Anterior cingulate cortex (tissue), 58 donors: ENCODE measurements at regions not wholly inside any gene's neighbourhood (a gene's known extent, or its start where the extent isn't known, plus 50 kb on each side); places are given as distances from the start of the nearest gene placed in this dataset.
A peak's percentile ranks its signal among the peaks of the same experiment; 100 is the strongest.

Source experiments
- DNase-seq, 58 donors: peaks; one replicate each; lab custom pipeline; 2025; lab: John Stamatoyannopoulos, UW

GRCh38 chr11:131223198-131223991 lies 147.0 kb upstream of the NTM start:
- DNase-seq = no peak

DNA sequence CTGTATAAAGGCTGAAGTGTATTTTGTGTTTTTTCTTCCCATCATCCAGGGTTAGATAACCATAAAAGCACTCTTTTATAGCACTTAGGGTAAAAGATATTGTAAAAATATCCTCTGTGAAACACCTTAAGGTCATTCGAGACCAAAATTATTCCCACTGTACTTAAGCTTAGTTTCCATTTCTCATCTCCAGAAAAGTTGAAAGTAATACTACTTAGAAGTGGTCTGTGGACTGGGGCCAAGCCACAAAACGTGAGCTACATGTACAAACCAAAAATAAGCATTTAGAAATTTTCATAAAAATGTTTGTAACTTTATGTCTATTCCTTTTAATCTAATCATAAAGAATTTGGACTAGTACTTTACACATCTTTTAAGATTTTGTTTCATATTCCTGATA lies 142.0 kb upstream of the NTM start:
- DNase-seq = no peak

GRCh38 chr11:131229221-131229620 lies 141.2 kb upstream of the NTM start:
- peak in 7 of 58 donors; percentile 6 to 35 (median 15) for DNase-seq

- no peak for DNase-seq
Observed at GRCh38 chr11:131231317-131231940, 139.0 kb upstream of the NTM start.

- DNase-seq = no peak
Observed at GRCh38 chr11:131232261-131232660, 138.2 kb upstream of the NTM start.

- DNase-seq = no peak
Observed at GRCh38 chr11:131234221-131234620, 136.2 kb upstream of the NTM start.

DNA sequence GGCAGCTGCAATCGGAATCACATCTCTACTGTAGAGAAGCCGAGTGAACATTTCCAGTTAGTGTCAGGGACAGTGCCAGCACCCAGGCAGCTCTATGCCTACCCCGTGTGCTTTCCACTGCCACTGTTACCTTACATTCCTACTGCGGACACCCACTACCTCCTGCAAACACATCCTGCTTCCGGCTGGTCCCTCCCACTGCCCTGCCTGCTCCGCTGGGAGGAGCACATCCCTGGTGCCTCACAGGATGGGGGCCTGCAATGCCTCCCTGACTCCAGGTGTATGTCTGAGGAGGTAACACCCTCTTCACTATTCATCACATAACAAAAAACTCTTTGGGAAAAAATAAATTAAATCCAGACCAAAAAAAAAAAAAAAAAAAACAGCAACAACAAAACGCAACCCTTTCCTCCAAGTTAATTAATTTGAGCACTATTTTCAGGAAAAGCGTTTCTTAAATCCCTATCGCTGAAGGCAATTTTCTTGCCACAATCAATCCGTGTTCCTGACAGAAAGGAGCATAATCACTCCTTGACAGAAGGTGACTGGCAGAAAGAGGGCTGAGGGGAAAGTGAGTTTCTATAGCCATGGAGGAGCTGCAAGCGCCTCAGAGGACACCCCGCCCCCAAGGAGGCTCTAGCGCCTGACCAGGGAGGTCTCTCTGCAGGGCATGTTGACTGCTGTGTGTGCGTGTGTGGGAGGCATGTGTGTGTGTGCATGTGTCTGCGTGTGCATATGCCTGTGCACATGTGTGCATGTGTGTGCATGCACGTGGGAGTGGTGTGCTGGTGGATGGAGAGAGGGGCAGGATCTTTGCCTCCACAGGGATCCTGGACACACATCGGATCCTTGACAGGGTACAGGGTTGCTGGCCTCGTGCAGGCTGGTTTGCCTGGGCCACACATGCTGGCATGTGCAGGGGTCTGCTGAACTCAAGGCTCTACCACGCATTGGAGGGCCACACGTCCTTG lies 134.8 kb upstream of the NTM start:
- no peak for DNase-seq

DNA sequence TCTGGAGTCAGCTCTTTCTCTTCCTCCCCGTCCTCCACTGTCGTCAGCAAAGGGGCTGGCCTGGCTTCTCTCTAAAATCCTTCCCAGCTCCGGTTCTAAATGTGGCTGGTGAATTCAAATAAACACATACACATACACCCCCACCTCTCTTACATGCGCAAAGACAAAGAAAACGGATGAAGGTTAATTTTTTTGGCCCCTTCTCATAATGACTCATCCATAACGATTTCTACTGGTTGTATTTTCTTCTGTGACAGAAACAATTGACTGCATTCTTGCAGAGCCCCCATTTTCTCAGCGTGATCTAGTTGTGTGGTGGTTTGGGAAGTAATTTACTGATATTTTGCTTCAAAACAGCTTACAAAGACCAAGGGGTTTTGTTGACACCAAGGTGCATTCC lies 130.0 kb upstream of the NTM start:
- no peak for DNase-seq

DNA sequence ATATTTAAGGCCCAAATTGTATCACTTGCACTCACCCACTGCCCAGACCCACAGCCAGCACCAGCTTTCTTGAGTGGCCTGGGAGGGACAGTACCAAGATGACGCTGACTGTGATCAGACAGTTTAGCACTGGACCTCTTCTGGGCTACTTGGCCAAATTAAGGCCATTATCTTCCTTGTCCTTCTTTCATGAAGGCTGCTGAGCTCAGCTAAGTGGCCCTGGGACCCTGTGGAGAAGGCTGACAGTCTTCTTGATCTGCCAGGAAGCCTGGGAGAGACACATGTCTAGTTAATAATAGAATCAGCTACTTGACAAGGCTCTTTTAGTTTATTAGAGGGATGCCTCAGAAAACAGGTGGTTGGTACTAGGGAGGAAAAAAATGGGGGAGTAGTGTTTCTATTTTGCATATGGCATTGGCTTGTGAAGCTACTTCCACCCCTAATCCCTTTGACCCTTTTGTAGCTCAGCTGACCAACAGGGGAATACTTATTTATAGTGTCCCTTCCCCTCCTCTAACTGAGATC lies 127.9 kb upstream of the NTM start:
- no peak for DNase-seq

DNA sequence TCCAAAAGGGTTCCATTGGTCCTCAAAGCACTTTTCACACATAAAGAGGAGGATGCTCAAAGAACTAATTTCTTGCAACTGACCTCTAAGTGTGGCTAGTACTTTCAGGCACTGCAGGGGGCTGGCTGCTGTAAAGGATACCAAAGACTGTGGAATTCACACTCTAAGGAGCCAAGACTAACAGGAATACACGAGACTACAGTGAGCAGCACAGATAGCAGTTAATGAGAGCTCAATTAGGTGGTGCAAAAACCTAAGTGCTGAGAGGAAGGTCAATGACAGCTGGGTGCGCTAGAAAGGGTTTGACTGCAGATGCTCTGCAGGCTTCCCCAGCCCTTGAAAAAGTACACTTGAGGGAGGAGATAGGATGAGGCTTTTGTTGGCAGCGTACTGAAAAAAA lies 124.3 kb upstream of the NTM start:
- DNase-seq = no peak

DNA sequence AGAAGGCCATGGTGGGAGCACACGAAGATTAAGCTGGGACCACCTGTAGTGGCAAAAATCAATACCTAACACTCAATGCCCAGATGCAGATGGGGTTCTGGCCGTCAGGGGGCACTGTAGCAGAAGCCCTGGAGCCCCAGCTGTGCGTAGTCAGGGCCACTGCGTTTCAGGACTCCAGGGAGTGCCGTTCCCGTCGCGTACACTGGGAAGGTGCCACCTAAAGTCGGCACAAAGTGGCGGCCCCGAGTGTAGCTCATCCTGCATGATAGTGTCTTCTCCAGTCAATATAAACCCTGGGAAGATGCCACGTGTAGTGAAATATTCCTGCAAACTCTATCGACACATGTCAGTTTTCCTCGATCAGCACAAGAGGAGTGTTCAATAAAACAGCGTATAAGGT lies 123.8 kb upstream of the NTM start:
- peak in 47 of 58 donors; percentile 4 to 75 (median 44) for DNase-seq

DNA sequence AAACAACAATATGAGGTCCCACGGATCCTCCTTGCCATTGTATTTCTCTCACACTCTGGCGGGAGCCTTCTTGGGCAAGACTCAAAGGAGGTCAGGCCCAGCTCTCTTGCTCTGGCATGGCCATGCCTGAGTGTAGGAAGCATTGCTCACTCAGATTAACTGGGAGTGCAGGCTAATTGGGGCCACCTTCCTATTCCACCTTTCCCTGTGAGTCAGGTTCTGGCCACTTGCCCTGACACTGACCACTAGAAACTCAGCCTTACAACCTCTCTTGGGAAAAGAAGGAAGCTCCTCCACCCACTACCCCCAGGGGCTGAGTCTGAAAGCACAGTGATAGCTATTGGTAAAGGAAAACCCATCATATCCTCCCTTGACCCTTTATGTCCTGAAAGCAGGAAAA lies 121.8 kb upstream of the NTM start:
- no peak for DNase-seq

GRCh38 chr11:131253142-131253655 lies 117.2 kb upstream of the NTM start:
- no peak for DNase-seq

GRCh38 chr11:131253656-131254151 lies 116.7 kb upstream of the NTM start:
- DNase-seq = peak in 19 of 58 donors; percentile 4 to 58 (median 13)

GRCh38 chr11:131254254-131254653 lies 116.2 kb upstream of the NTM start:
- DNase-seq = no peak

DNA sequence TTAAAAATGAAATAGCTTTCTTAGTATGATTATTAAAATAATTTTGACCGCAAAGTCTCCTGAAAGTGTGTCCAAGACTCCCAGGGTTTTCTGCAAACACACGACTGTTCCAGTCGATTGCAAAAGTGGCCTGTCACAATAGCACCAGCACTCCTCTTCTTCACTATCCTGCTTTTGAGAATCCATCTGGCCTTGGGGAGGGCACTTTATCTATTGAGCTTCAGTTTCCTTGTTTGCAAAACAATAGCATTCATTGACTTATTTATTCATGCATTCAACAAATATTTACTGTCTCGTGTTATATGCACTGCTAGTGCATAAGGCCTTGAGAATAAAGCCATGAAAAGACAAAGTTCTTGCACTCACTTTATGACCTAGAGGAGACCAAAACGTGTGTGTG lies 96.2 kb upstream of the NTM start:
- peak in 1 of 58 donors; percentile 9 for DNase-seq

- DNase-seq = peak in 35 of 58 donors; percentile 7 to 83 (median 40)
Observed at GRCh38 chr11:131275580-131275979, 94.8 kb upstream of the NTM start.

- DNase-seq = peak in 36 of 58 donors; percentile 19 to 89 (median 58)
Observed at GRCh38 chr11:131278472-131278871, 91.9 kb upstream of the NTM start.

DNA sequence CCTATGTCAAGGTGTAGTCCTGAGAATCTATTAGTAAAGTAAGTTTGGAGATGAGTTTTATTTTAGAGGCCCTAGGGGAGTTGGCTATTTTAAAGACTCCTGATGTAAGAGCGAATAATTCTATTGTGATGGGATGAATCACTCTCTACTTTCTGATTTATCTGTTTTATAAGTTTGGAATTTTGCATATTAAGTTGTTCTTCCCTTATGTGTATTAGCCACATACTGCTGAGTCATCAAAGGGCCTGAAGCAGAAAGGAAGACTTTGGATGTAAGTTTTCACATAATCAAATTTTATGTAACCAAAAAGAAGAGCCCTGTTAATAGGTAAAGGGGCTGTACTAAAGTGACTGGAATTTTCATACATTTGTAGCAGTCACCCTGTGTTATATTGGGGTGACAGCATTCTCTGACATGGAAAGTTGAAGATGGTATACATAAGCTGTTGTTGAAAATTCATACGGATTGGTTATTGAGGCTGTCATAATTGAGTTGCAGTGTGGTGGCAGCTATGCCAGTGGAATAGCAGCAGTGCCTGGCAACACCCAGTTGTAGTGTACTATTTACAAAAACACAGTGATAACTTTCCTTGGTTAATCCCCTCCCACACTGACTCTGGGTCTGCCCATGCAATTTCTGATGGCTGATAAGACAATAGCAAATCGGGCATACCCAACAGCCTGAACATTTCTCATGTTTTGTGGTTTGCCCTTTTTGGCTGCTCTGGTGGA lies 90.6 kb upstream of the NTM start:
- no peak for DNase-seq

DNA sequence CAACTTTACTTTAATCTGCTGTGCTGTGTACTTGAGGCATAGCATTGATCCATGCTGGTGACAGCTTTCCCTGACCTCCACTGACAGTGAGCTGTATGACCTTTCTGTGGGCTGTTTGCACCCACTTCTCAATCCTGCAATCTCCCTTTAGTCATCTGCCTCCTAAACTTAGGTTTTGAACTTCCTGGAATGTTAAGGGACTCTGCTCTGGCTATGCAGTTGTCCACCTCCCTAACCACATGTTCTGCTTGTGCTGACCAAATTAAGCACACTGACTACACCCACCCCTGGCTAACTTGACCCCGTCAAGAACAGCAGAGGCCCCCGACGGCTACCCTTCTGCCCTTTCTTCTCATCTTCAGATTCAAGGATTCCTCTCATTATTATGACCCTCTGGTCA lies 89.1 kb upstream of the NTM start:
- no peak for DNase-seq
